BE2C (cell line): ENCODE measurements at regions not wholly inside any gene's neighbourhood (a gene's known extent, or its start where the extent isn't known, plus 50 kb on each side); places are given as distances from the start of the nearest gene placed in this dataset.

ENCODE experiments used
- DNase-seq: peaks from one replicate; pipeline ENCODE4 v3.0.0-alpha.2; 2020
- H3K27me3 ChIP-seq: fragments of 250-450 bp; sonication (Bioruptor Pico); 2 replicates; pipeline ENCODE4 v1.5.1; 2020; ENCODE audit warnings: mild to moderate bottlenecking
- H3K36me3 ChIP-seq: fragments of 250-450 bp; sonication (Bioruptor Pico); 2 replicates; pipeline ENCODE4 v1.5.1; 2020; ENCODE audit warnings: mild to moderate bottlenecking
- H3K4me1 ChIP-seq: fragments of 250-450 bp; sonication (Bioruptor Pico); 2 replicates; pipeline ENCODE4 v1.5.1; 2020
- H3K4me3 ChIP-seq: 2 replicates; pipeline ENCODE4 v1.5.1; 2011; ENCODE audit warnings: low read depth, low read length
- H3K9me3 ChIP-seq: fragments of 250-450 bp; sonication (Bioruptor Pico); 2 replicates; pipeline ENCODE4 v1.5.1; 2020
- CTCF ChIP-seq: IDR thresholded peaks from 2 replicates; pipeline ENCODE4 v1.5.1; 2012; ENCODE audit warnings: mild to moderate bottlenecking, low read depth, low read length

- peak; percentile 97 for TF ChIP-seq CTCF
- no peaks in the 10 kb centered on the region for H3K36me3 ChIP-seq
- H3K4me3 ChIP-seq, result peak overlapping the region; percentile 50
- no peaks in the 10 kb centered on the region for H3K4me1 ChIP-seq
- H3K27me3 ChIP-seq, result no peaks in the 10 kb centered on the region
- H3K9me3 ChIP-seq, result no peaks in the 10 kb centered on the region
- peak; percentile 82 for DNase-seq
Measured at GRCh38 chr13:104571161-104571892, 1505.1 kb upstream of the SLC10A2 start.

DNA sequence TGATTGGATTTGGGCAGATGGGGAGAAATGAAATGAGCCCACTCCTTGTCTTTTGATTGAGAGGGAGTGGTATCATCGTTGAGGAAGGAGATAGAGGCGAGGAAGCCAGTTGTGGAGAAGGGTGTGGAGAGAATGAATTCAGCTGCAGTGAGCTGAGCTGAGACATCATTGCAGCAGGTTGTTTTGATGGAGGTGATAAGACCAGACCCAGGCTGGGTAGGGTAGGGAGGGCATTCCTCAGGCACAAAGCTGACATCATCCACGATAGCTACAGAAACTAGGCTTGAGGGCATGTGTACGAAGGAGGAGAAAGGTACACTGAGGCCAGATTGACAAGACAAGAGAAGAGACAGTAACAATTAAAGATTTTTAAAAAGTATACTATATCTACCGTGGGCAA, 1500.9 kb upstream of the SLC10A2 start:
- Histone ChIP-seq H3K27me3 (no peaks in the 10 kb centered on the region), H3K4me1 (no peaks in the 10 kb centered on the region), H3K9me3 (no peaks in the 10 kb centered on the region), H3K4me3 (no peak overlapping the region), H3K36me3 (no peaks in the 10 kb centered on the region)
- TF ChIP-seq CTCF, result no peak
- no peak for DNase-seq

- Histone ChIP-seq H3K27me3 (no peaks in the 10 kb centered on the region), H3K4me3 (no peak overlapping the region), H3K36me3 (no peaks in the 10 kb centered on the region), H3K9me3 (no peaks in the 10 kb centered on the region), H3K4me1 (no peaks in the 10 kb centered on the region)
- DNase-seq, result no peak
- TF ChIP-seq CTCF, result no peak
Measured at GRCh38 chr13:104565888-104566287, 1499.7 kb upstream of the SLC10A2 start.

GRCh38 chr13:104553896-104554295, 1487.7 kb upstream of the SLC10A2 start:
- Histone ChIP-seq H3K4me3 (no peak overlapping the region), H3K27me3 (no peaks in the 10 kb centered on the region), H3K9me3 (no peaks in the 10 kb centered on the region; the same call in 1 of the 2 replicates), H3K36me3 (no peaks in the 10 kb centered on the region), H3K4me1 (no peaks in the 10 kb centered on the region)
- TF ChIP-seq CTCF, result no peak
- no peak for DNase-seq

GRCh38 chr13:104553186-104553585, 1487.0 kb upstream of the SLC10A2 start:
- no peaks in the 10 kb centered on the region for H3K4me1 ChIP-seq
- H3K27me3 ChIP-seq, result no peaks in the 10 kb centered on the region
- no peak for TF ChIP-seq CTCF
- H3K36me3 ChIP-seq, result no peaks in the 10 kb centered on the region
- no peaks in the 10 kb centered on the region; the same call in 1 of the 2 replicates for H3K9me3 ChIP-seq
- no peak for DNase-seq
- no peak overlapping the region for H3K4me3 ChIP-seq

DNA sequence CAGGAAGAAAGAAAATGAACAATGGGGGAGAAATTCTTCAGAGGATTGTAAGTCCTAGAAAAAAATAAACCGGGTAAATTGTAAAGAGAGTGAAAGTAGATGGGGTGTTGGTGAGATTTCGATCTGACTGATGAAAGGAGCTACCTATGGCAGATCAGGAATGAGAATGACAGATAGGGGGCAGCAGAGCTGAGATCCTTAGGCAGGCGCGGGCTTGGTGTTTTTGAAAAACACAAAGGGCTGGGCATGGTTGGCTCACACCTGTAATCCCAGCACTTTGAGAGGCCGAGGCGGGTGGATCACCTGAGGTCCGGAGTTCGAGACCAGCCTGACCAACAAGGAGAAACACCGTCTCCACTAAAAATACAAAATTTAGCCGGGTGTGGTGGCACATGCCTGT, 1468.6 kb upstream of the SLC10A2 start:
- Histone ChIP-seq H3K27me3 (no peaks in the 10 kb centered on the region), H3K4me3 (no peak overlapping the region), H3K4me1 (no peaks in the 10 kb centered on the region), H3K9me3 (no peaks in the 10 kb centered on the region), H3K36me3 (no peaks in the 10 kb centered on the region)
- DNase-seq, result no peak
- TF ChIP-seq CTCF, result peak; percentile 47
